Activated CD8-positive, alpha-beta memory T cell treated with anti-CD3 and anti-CD28 coated beads, Interleukin-2, amount 50 U/mL, for 24 hours (primary cell): ENCODE measurements at regions not wholly inside any gene's neighbourhood (a gene's known extent, or its start where the extent isn't known, plus 50 kb on each side); places are given as distances from the start of the nearest gene placed in this dataset.
"Not testable (repeated sequence)": the region's sequence is repeated elsewhere in the genome, so short reads cannot be mapped to it uniquely, and the experiment has no call there.

Source experiments
- DNase-seq: peaks from one replicate; pipeline ENCODE4 v3.0.0-alpha.2; 2020; ENCODE audit errors: extremely low read depth

DNA sequence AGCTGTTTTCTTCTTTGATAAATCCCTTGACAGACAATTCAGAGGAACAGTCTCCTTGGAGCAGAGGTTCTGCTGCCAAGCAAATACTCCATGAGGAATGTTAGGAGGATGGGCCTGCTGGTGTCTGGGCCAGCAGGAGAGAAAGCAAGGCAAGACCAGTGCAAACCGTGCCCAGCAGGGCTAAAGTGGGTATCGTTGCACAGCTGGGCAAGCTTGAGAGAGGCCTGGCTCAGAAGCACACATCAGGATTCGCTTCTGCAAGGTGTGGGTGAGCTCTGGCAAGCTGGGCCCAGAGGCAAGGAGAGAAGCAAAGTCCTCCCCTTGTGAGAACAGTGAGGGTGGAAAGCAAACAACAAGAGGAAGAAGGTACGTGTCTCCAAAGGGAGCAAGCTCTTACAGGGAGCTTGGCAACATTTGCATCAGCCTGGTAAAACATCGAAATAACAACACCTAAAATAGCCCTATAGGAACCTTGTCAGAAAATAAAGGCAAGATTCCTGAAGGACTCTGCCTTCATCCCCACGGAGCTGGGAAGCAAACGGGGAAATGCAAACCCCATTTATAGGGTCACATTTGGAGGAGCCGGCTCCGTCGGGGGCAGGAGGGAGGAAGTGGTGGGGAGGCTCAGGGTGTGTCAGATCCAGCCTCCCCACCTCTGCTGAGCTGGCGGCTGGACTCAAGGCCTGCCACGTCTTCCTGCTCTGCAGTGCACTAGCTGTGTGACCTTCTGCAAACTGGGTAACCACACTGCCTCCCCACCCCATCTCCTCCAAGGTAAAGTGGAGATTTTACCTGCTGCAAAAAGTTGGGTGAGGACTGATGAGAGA lies 62.3 kb upstream of the HIVEP3 start:
- DNase-seq: no peak

- DNase-seq: no peak
Measured at GRCh38 chr1:41978986-41979385, 60.3 kb upstream of the HIVEP3 start.

DNA sequence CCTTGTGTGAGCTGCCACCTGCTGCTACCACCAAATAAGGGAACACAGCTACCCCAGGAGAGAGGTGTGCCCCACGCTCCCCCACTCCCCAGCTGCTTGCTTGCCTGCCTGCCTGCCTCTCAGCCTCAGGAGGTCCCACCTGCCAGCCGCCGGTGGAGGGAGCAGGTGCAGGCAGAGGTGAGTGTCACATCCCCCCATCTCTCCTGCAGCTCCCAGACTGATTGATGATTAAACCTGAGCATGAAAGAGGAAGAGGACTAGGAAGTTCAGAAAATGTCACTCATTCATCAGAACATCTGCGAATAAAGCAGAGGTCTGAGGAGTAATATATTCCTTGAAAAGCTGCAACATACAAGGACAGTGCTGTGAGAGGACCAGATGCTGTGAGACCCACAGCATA lies 58.6 kb upstream of the HIVEP3 start:
- no peak for DNase-seq

- no peak for DNase-seq
Measured at GRCh38 chr1:41976671-41977070, 57.9 kb upstream of the HIVEP3 start.

DNA sequence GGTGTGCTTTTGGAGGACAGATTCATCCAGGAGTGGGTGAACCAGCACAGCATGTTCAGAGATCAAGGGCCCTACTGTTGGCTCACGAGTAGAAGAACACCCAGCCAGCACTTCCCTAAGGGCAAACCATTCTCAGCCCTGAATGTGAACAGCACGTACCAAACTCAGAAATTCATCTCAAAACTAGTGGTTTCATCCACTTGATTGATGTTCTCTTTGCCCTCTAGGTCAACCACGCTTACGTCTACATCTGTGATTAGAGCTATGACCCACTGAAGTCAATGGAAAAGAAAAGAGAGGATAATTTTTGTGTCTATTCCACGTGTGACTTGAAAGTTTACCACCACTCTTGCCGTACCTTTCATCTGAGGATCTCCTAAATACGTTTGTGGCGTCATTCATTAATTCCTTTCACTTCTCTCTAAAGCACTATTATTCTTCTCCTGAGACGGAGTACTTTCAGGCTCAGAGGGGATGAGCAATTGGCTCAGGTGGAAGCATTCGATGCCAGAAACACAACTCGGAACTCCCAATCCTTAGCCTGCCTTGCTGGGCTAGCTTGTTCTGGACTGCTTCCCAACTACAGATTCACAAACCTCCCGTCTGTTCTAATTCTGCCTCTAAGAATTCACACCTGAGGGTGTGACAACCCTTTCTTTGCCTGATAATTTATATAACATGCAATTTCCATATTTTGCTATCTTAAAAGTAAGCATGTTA lies 57.3 kb upstream of the HIVEP3 start:
- no peak for DNase-seq

GRCh38 chr1:41975121-41975520 lies 56.4 kb upstream of the HIVEP3 start:
- DNase-seq: no peak

- not testable (repeated sequence) for DNase-seq
Measured at GRCh38 chr1:41968557-41968956, 49.8 kb upstream of the HIVEP3 start.
